GM13977 (cell line): ENCODE measurements at regions not wholly inside any gene's neighbourhood (a gene's known extent, or its start where the extent isn't known, plus 50 kb on each side); places are given as distances from the start of the nearest gene placed in this dataset.
"Not testable (repeated sequence)": the region's sequence is repeated elsewhere in the genome, so short reads cannot be mapped to it uniquely, and the experiment has no call there.

Experiments used
- DNase-seq: peaks from one replicate; pipeline ENCODE4 v3.0.0; 2012; ENCODE audit warnings: low spot score
- CTCF ChIP-seq: IDR thresholded peaks from 2 replicates; pipeline ENCODE4 v1.5.1; 2012; ENCODE audit warnings: mild to moderate bottlenecking, control low read depth; ENCODE audit not compliant: insufficient read depth; ENCODE audit errors: extremely low read depth, missing control alignments
- in situ Hi-C: fragments of 300-500 bp; cut with MboI; formaldehyde crosslinking; loops from one replicate; pipeline ENCODE4 v1.12.0; 2022; ENCODE audit warnings: low sequenced_read_pairs, low pct_unique_long_range_greater_than_20kb, mixed read lengths, inconsistent platforms; ENCODE audit not compliant: unreplicated experiment

GRCh38 chr15:58377193-58377592 is 54.6 kb upstream of the LIPC start:
- in situ Hi-C loops, result no loop called here
- DNase-seq, result no peak
- no peak for TF ChIP-seq CTCF

- DNase-seq, result no peak
- TF ChIP-seq CTCF, result no peak
- in situ Hi-C loops, result no loop called here
These were observed 53.3 kb upstream of the LIPC start for GRCh38 chr15:58378241-58379085.

GRCh38 chr15:58379454-58379853 is 52.3 kb upstream of the LIPC start:
- in situ Hi-C loops, DNase-seq: not testable (repeated sequence)

- TF ChIP-seq CTCF, result no peak
- in situ Hi-C loops, result no loop called here
- no peak for DNase-seq
These were observed 51.4 kb upstream of the LIPC start for GRCh38 chr15:58380280-58380945.

- DNase-seq, result no peak
- no peak for TF ChIP-seq CTCF
- in situ Hi-C loops, result no loop called here
These were observed 50.1 kb upstream of the LIPC start for GRCh38 chr15:58381697-58382096.
